CD4-positive, alpha-beta memory T cell (primary cell): ENCODE measurements at regions not wholly inside any gene's neighbourhood (a gene's known extent, or its start where the extent isn't known, plus 50 kb on each side); places are given as distances from the start of the nearest gene placed in this dataset.

Experiments
- CTCF ChIA-PET: fragments of 350-600 bp; sonication (Branson Sonifier 250); formaldehyde crosslinking; loops from one replicate; lab custom pipeline; 2021; ENCODE audit warnings: inconsistent platforms; ENCODE audit not compliant: partially characterized antibody; lab: Charles Lee
- POLR2A ChIA-PET: fragments of 350-600 bp; sonication (Branson Sonifier 250); formaldehyde crosslinking; loops from one replicate; lab custom pipeline; 2021; ENCODE audit not compliant: partially characterized antibody; lab: Charles Lee
- DNase-seq, 5 donors: peaks; one replicate each; pipeline versions ENCODE4 v3.0.0 to v3.0.0-alpha.2; 2020 to 2022; ENCODE audit warnings: mixed read lengths in 1 of 5
- H3K27ac ChIP-seq: one replicate; pipeline ENCODE4 v1.7.0; 2013; ENCODE audit warnings: low read depth, low read length
- H3K27me3 ChIP-seq: 2 replicates; pipeline ENCODE4 v1.7.0; 2013; ENCODE audit warnings: mild to moderate bottlenecking, low read length, moderate library complexity; ENCODE audit not compliant: insufficient read depth
- H3K36me3 ChIP-seq: 2 replicates; pipeline ENCODE4 v1.7.0; 2013; ENCODE audit warnings: mild to moderate bottlenecking, low read length, moderate library complexity; ENCODE audit not compliant: insufficient read depth
- H3K4me1 ChIP-seq: 2 replicates; pipeline ENCODE4 v1.7.0; 2013; ENCODE audit warnings: mild to moderate bottlenecking, low read length, moderate library complexity; ENCODE audit not compliant: insufficient read depth
- H3K4me3 ChIP-seq, 2 donors: one replicate each; pipeline ENCODE4 v1.7.0; 2013; ENCODE audit warnings: low read length in 2 of 2, mild to moderate bottlenecking in 1 of 2
- H3K9me3 ChIP-seq, 2 donors: one replicate each; pipeline ENCODE4 v1.7.0; 2013; ENCODE audit warnings: low read length in 2 of 2, control low read depth in 1 of 2; ENCODE audit not compliant: control insufficient read depth in 1 of 2
- H3K27ac Mint-ChIP-seq, 7 donors: one replicate each; pipeline ENCODE4 v1.8.0; 2020 to 2021; ENCODE audit warnings: mixed read lengths in 7 of 7, mild to moderate bottlenecking in 6 of 7, inconsistent platforms in 3 of 7, moderate library complexity in 3 of 7
- H3K27me3 Mint-ChIP-seq, 2 donors: one replicate each; pipeline ENCODE4 v1.8.0; 2020 to 2021; ENCODE audit warnings: mixed read lengths in 2 of 2
- H3K36me3 Mint-ChIP-seq, 2 donors: one replicate each; pipeline ENCODE4 v1.8.0; 2020 to 2021; ENCODE audit warnings: mixed read lengths in 2 of 2, inconsistent platforms in 1 of 2, mild to moderate bottlenecking in 1 of 2
- H3K4me1 Mint-ChIP-seq, 4 donors: one replicate each; pipeline ENCODE4 v1.8.0; 2020 to 2021; ENCODE audit warnings: mixed read lengths in 4 of 4, mild to moderate bottlenecking in 1 of 4
- H3K4me3 Mint-ChIP-seq, 8 donors: one replicate each; pipeline ENCODE4 v1.8.0; 2020 to 2021; ENCODE audit warnings: mixed read lengths in 8 of 8, mild to moderate bottlenecking in 7 of 8, moderate library complexity in 6 of 8, inconsistent platforms in 3 of 8
- H3K9me3 Mint-ChIP-seq, 8 donors: one replicate each; pipeline ENCODE4 v1.8.0; 2020 to 2021; ENCODE audit warnings: mixed read lengths in 8 of 8, mild to moderate bottlenecking in 5 of 8, inconsistent platforms in 3 of 8, moderate library complexity in 1 of 8
- intact Hi-C: fragments of 100-400 bp; cut with micrococcal nuclease; formaldehyde crosslinking; loops from one replicate; pipeline ENCODE4 v1.15.1; 2023

DNA sequence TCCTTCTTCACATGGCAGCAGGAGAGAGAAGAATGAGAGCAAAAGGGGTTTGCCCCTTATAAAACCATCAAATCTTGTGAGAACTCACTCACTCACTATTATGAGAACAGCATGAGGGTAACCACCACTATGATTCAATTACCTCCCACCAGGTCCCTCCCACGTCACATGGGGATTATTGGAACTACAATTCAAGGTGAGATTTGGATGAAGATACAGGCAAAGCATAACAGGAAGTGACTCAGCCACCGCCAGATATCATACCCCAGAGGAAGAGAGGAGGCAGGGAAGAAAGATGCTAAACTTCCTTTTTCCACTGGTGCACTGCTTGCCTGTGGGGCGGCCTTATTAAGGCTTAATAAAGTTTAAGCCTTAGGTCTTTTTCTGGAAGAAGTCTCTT lies 766.1 kb downstream of the KCTD8 start:
- no peaks in the 10 kb centered on the region for H3K36me3 ChIP-seq
- H3K36me3 Mint-ChIP-seq: no peaks in the 10 kb centered on the region
- H3K27ac ChIP-seq: no peak overlapping the region
- no peak overlapping the region for H3K27ac Mint-ChIP-seq
- CTCF ChIA-PET: no interaction called here
- POLR2A ChIA-PET: no interaction called here
- H3K4me1 Mint-ChIP-seq: no peaks in the 10 kb centered on the region
- no peaks in the 10 kb centered on the region for H3K4me1 ChIP-seq
- H3K27me3 ChIP-seq: no peaks in the 10 kb centered on the region
- no peaks in the 10 kb centered on the region for H3K27me3 Mint-ChIP-seq
- intact Hi-C loops: no loop called here
- DNase-seq: no peak
- no peak overlapping the region for H3K4me3 ChIP-seq
- H3K9me3 Mint-ChIP-seq: peaks cover 0 to 9% (median 4%) of the 10 kb centered on the region in 8 donors
- H3K9me3 ChIP-seq: no peaks in the 10 kb centered on the region
- H3K4me3 Mint-ChIP-seq: no peak overlapping the region

DNA sequence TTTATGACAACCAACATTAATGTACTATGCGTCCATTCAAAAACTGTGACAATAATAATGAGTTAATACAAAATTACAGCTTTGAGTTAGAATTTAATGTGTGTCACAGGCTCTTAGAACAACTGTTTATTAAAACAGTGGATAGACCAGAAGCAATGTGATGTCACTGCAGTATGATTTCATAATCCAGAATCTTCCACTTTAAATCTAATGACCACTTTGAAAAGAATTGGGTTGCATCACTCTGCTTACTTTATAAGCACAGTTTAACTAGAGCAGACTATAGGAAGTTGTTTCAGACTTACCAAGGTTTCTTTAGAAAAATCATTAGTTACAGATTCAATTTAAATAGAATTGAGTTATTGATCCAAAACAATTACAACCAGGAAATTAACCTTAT lies 758.5 kb downstream of the KCTD8 start:
- Mint-ChIP-seq H3K4me1 (no peaks in the 10 kb centered on the region), H3K27me3 (no peaks in the 10 kb centered on the region), H3K27ac (no peak overlapping the region), H3K36me3 (no peaks in the 10 kb centered on the region), H3K9me3 (peaks cover 0 to 20% (median 9%) of the 10 kb centered on the region in 8 donors), H3K4me3 (no peak overlapping the region)
- ChIA-PET POLR2A (no interaction called here), CTCF (no interaction called here)
- no peak overlapping the region for H3K27ac ChIP-seq
- H3K9me3 ChIP-seq: no peaks in the 10 kb centered on the region
- H3K4me3 ChIP-seq: no peak overlapping the region
- H3K36me3 ChIP-seq: no peaks in the 10 kb centered on the region
- no peaks in the 10 kb centered on the region for H3K4me1 ChIP-seq
- DNase-seq: no peak
- intact Hi-C loops: no loop called here
- no peaks in the 10 kb centered on the region for H3K27me3 ChIP-seq

- Mint-ChIP-seq H3K27me3 (no peaks in the 10 kb centered on the region), H3K9me3 (peaks cover 6 to 21% (median 15%) of the 10 kb centered on the region in 8 donors), H3K36me3 (no peaks in the 10 kb centered on the region), H3K27ac (peak overlapping the region in 1 of 7 donors; percentile 35), H3K4me3 (no peak overlapping the region), H3K4me1 (no peaks in the 10 kb centered on the region)
- intact Hi-C loops: no loop called here
- ChIA-PET POLR2A (no interaction called here), CTCF (no interaction called here)
- H3K27me3 ChIP-seq: no peaks in the 10 kb centered on the region
- no peak overlapping the region for H3K27ac ChIP-seq
- no peak for DNase-seq
- no peaks in the 10 kb centered on the region for H3K4me1 ChIP-seq
- H3K9me3 ChIP-seq: no peaks in the 10 kb centered on the region
- H3K4me3 ChIP-seq: no peak overlapping the region
- no peaks in the 10 kb centered on the region for H3K36me3 ChIP-seq
Observed at GRCh38 chr4:43693876-43694275, 754.7 kb downstream of the KCTD8 start.

- no peaks in the 10 kb centered on the region for H3K4me1 ChIP-seq
- no peaks in the 10 kb centered on the region for H3K27me3 Mint-ChIP-seq
- no peaks in the 10 kb centered on the region for H3K9me3 ChIP-seq
- intact Hi-C loops: no loop called here
- no peak overlapping the region for H3K4me3 Mint-ChIP-seq
- no peak for DNase-seq
- H3K4me1 Mint-ChIP-seq: no peaks in the 10 kb centered on the region
- H3K36me3 Mint-ChIP-seq: no peaks in the 10 kb centered on the region
- peaks cover 0 to 30% (median 13%) of the 10 kb centered on the region in 8 donors for H3K9me3 Mint-ChIP-seq
- H3K4me3 ChIP-seq: no peak overlapping the region
- ChIA-PET CTCF (no interaction called here), POLR2A (no interaction called here)
- no peaks in the 10 kb centered on the region for H3K36me3 ChIP-seq
- no peaks in the 10 kb centered on the region for H3K27me3 ChIP-seq
- H3K27ac ChIP-seq: no peak overlapping the region
- H3K27ac Mint-ChIP-seq: no peak overlapping the region
Observed at GRCh38 chr4:43709443-43709842, 739.2 kb downstream of the KCTD8 start.

DNA sequence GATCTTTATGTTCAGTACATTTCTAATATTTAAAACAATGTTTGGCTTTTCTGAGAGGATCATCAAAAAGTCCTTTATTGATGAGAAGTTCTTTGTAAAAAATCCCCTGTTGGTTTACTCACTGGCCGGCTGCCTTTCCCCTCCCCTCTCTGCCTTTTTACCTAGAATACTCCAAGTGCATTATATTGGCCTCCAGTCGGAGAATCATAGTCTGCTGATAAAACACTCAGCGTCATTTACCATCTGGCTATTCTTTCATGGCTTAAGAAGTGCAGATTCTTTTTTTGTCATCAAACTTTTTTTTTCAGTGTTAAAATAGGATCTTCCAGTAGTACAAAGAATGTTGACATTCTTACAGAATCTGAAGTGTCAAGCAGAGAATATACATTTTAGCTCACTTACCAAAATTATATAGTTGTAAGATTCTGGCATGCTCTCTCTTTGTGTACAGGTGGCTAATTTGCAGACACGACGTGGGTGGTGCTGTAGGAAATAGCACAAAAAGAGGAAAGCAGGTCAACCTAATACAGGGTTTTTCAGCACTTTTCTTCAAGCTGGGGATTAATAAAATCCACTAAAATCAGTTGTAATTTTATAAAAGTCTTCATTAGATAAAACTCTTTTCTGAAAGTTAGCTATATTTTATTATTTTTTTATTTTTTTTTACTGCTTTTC lies 731.8 kb downstream of the KCTD8 start:
- Histone ChIP-seq H3K27me3 (no peaks in the 10 kb centered on the region), H3K9me3 (no peaks in the 10 kb centered on the region), H3K27ac (no peak overlapping the region), H3K36me3 (no peaks in the 10 kb centered on the region), H3K4me1 (no peaks in the 10 kb centered on the region), H3K4me3 (no peak overlapping the region)
- H3K27ac Mint-ChIP-seq: no peak overlapping the region
- peaks cover 0 to 13% (median 5%) of the 10 kb centered on the region in 8 donors for H3K9me3 Mint-ChIP-seq
- no peak for DNase-seq
- no peaks in the 10 kb centered on the region for H3K4me1 Mint-ChIP-seq
- ChIA-PET CTCF (no interaction called here), POLR2A (no interaction called here)
- H3K27me3 Mint-ChIP-seq: no peaks in the 10 kb centered on the region
- H3K36me3 Mint-ChIP-seq: no peaks in the 10 kb centered on the region
- intact Hi-C loops: no loop called here
- H3K4me3 Mint-ChIP-seq: no peak overlapping the region

DNA sequence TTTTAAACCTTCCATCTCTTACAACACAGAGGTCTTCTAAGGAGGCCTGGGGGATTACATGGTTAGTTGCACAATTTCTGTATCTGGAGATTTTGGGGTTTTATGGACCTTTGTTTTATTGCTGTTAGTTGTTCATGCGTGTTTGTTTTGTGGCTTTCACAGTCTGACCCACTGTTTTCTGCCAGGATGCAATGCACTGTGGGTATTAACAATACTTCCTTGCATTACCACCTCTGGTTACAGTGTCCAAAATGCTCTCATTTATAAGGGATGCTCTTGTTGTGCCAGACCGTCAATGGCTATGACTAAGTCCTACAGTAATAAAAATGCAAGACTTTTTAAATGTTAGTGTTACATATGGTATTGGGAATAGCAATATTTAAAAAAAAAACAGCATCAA lies 730.2 kb downstream of the KCTD8 start:
- Histone ChIP-seq H3K4me1 (no peaks in the 10 kb centered on the region), H3K9me3 (no peaks in the 10 kb centered on the region), H3K36me3 (no peaks in the 10 kb centered on the region), H3K27ac (no peak overlapping the region), H3K4me3 (no peak overlapping the region), H3K27me3 (no peaks in the 10 kb centered on the region)
- Mint-ChIP-seq H3K27me3 (no peaks in the 10 kb centered on the region), H3K9me3 (peaks cover 0 to 9% (median 2%) of the 10 kb centered on the region in 8 donors), H3K27ac (no peak overlapping the region), H3K4me3 (no peak overlapping the region), H3K4me1 (no peaks in the 10 kb centered on the region), H3K36me3 (no peaks in the 10 kb centered on the region)
- intact Hi-C loops: no loop called here
- CTCF ChIA-PET: no interaction called here
- no peak for DNase-seq
- POLR2A ChIA-PET: no interaction called here

DNA sequence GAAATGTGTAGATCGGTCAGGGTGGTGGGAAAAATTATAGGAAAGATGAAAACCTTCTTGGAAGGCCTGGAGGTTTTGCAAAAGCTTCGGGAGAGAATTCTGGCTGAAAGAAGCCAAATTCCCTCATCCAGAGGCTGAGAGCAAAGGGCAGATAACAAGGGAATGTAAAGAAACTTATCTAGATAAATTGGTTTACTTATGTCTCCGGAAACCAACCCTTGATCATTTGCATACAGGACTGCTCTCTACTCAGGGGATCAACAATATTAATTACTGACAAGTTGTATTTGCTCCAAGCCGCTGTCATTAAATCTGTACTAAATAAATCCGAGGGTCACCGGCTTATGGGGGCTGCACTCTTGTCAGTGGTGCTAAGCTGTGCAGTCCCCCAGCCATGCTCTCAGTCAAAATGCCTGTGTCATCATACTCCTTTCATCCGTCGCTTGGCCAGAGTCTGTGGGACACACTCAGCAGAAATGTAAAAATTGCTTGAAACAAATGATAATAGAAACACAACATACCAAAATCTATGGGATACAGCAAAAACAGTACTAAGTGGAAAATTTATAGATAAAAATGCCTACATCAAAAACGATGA lies 715.7 kb downstream of the KCTD8 start:
- Histone ChIP-seq H3K36me3 (no peaks in the 10 kb centered on the region), H3K27ac (no peak overlapping the region), H3K9me3 (peaks cover 0 to 4% of the 10 kb centered on the region in 2 donors), H3K4me1 (no peaks in the 10 kb centered on the region), H3K27me3 (no peaks in the 10 kb centered on the region), H3K4me3 (no peak overlapping the region)
- no peaks in the 10 kb centered on the region for H3K36me3 Mint-ChIP-seq
- DNase-seq: no peak
- peaks cover 0 to 22% (median 6%) of the 10 kb centered on the region in 8 donors for H3K9me3 Mint-ChIP-seq
- H3K4me1 Mint-ChIP-seq: no peaks in the 10 kb centered on the region
- intact Hi-C loops: no loop called here
- CTCF ChIA-PET: no interaction called here
- no peaks in the 10 kb centered on the region for H3K27me3 Mint-ChIP-seq
- H3K27ac Mint-ChIP-seq: no peak overlapping the region
- POLR2A ChIA-PET: no interaction called here
- H3K4me3 Mint-ChIP-seq: no peak overlapping the region
